ENCODE measurements at regions not wholly inside any gene's neighbourhood (a gene's known extent, or its start where the extent isn't known, plus 50 kb on each side); places are given as distances from the start of the nearest gene placed in this dataset.

GRCh38 chr2:221347471-221347870, 224.6 kb downstream of the EPHA4 start:
- no peak overlapping the region for H2AFZ ChIP-seq (ENCODE audit: low read depth, low read length)
- 74% methylated on average over 2 of the region's 2 CpGs for WGBS
- no peak overlapping the region for H3K4me3 ChIP-seq (ENCODE audit: insufficient read depth in 1 of 2, low read depth in 1 of 2, low read length in 2 of 2)
- no peak overlapping the region for H3K23ac ChIP-seq (ENCODE audit: low read length in 2 of 2)
- no peaks in the 10 kb centered on the region for H3K4me1 ChIP-seq (ENCODE audit: control insufficient read depth, insufficient read depth, low read depth, low read length)
- H3K14ac ChIP-seq (ENCODE audit: low read length in 2 of 2): no peak overlapping the region
- no peak overlapping the region for H2AK5ac ChIP-seq (ENCODE audit: low read length, severe bottlenecking)
- H3K27me3 ChIP-seq (ENCODE audit: control insufficient read depth in 1 of 2, insufficient read depth in 1 of 2, low read length in 2 of 2): no peaks in the 10 kb centered on the region
- peak; percentile 9 for DNase-seq
- no peaks in the 10 kb centered on the region for H3K9me3 ChIP-seq (ENCODE audit: control insufficient read depth, low read length)
- H2BK12ac ChIP-seq (ENCODE audit: low read length in 2 of 2): no peak overlapping the region
- no peak overlapping the region for H3K4ac ChIP-seq (ENCODE audit: low read depth in 1 of 2, low read length in 2 of 2)
- no peak overlapping the region for H3K9ac ChIP-seq (ENCODE audit: low read length)
- H3K18ac ChIP-seq (ENCODE audit: low read depth in 1 of 2, low read length in 2 of 2): no peak overlapping the region
- H3K27ac ChIP-seq (ENCODE audit: low read length, poor library complexity, severe bottlenecking): no peak overlapping the region
- H2BK5ac ChIP-seq (ENCODE audit: low read depth, low read length, poor library complexity, severe bottlenecking): no peak overlapping the region
- H4K8ac ChIP-seq (ENCODE audit: low read length): no peak overlapping the region
- no peak overlapping the region for H2BK15ac ChIP-seq (ENCODE audit: low read depth, poor library complexity, severe bottlenecking)
- H4K91ac ChIP-seq (ENCODE audit: low read length): no peak overlapping the region
- H3K4me2 ChIP-seq (ENCODE audit: low read length, poor library complexity, severe bottlenecking): no peak overlapping the region
- H2BK120ac ChIP-seq (ENCODE audit: low read depth, low read length): no peak overlapping the region
- no peaks in the 10 kb centered on the region for H3K79me1 ChIP-seq (replicated peaks; ENCODE audit: low read length, poor library complexity, severe bottlenecking)
- no peaks in the 10 kb centered on the region for H3K36me3 ChIP-seq (ENCODE audit: control insufficient read depth in 1 of 2, insufficient read depth in 2 of 2, low read depth in 1 of 2, low read length in 2 of 2)

DNA sequence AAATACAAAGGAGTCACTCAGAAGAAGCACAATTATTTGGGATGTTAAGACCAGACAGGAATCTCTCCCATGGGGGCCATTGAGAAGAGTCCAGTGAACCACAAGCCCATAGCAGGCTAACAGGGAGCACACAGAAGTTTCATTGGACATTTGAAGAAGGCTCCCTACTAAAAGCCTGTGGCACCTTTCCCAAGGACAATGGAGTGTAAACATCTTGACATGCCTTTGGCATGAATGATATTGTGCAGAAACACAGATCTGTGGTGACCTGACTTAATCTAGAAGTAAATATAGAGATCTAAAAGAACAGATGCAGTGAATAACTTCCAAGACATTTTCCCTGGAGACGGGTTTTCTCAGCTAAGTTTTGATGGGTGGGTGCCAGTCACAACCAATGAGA, 221.5 kb downstream of the EPHA4 start:
- Histone ChIP-seq H3K4me1 (ENCODE audit: control insufficient read depth, insufficient read depth, low read depth, low read length) (no peaks in the 10 kb centered on the region), H3K9ac (ENCODE audit: low read length) (no peak overlapping the region), H3K4ac (ENCODE audit: low read depth in 1 of 2, low read length in 2 of 2) (no peak overlapping the region), H3K4me2 (ENCODE audit: low read length, poor library complexity, severe bottlenecking) (no peak overlapping the region), H4K91ac (ENCODE audit: low read length) (no peak overlapping the region), H2BK12ac (ENCODE audit: low read length in 2 of 2) (no peak overlapping the region), H3K9me3 (ENCODE audit: control insufficient read depth, low read length) (no peaks in the 10 kb centered on the region), H2AK5ac (ENCODE audit: low read length, severe bottlenecking) (no peak overlapping the region), H2AFZ (ENCODE audit: low read depth, low read length) (no peak overlapping the region), H3K18ac (ENCODE audit: low read depth in 1 of 2, low read length in 2 of 2) (no peak overlapping the region), H2BK5ac (ENCODE audit: low read depth, low read length, poor library complexity, severe bottlenecking) (no peak overlapping the region), H2BK120ac (ENCODE audit: low read depth, low read length) (no peak overlapping the region), H3K4me3 (ENCODE audit: insufficient read depth in 1 of 2, low read depth in 1 of 2, low read length in 2 of 2) (no peak overlapping the region), H3K14ac (ENCODE audit: low read length in 2 of 2) (no peak overlapping the region), H2BK15ac (ENCODE audit: low read depth, poor library complexity, severe bottlenecking) (no peak overlapping the region), H3K27ac (ENCODE audit: low read length, poor library complexity, severe bottlenecking) (no peak overlapping the region), H3K79me1 (replicated peaks; ENCODE audit: low read length, poor library complexity, severe bottlenecking) (no peaks in the 10 kb centered on the region), H3K23ac (ENCODE audit: low read length in 2 of 2) (no peak overlapping the region), H4K8ac (ENCODE audit: low read length) (no peak overlapping the region), H3K27me3 (ENCODE audit: control insufficient read depth in 1 of 2, insufficient read depth in 1 of 2, low read length in 2 of 2) (no peaks in the 10 kb centered on the region), H3K36me3 (ENCODE audit: control insufficient read depth in 1 of 2, insufficient read depth in 2 of 2, low read depth in 1 of 2, low read length in 2 of 2) (no peaks in the 10 kb centered on the region)
- no CpG with 5 or more reads among the region's 1 CpG for WGBS
- peak; percentile 5 for DNase-seq

GRCh38 chr2:221353201-221353600, 218.9 kb downstream of the EPHA4 start:
- Histone ChIP-seq H2BK120ac (ENCODE audit: low read depth, low read length) (no peak overlapping the region), H3K4me2 (ENCODE audit: low read length, poor library complexity, severe bottlenecking) (no peak overlapping the region), H2AFZ (ENCODE audit: low read depth, low read length) (no peak overlapping the region), H3K4me1 (ENCODE audit: control insufficient read depth, insufficient read depth, low read depth, low read length) (no peaks in the 10 kb centered on the region), H3K36me3 (ENCODE audit: control insufficient read depth in 1 of 2, insufficient read depth in 2 of 2, low read depth in 1 of 2, low read length in 2 of 2) (no peaks in the 10 kb centered on the region), H3K4me3 (ENCODE audit: insufficient read depth in 1 of 2, low read depth in 1 of 2, low read length in 2 of 2) (no peak overlapping the region), H3K27ac (ENCODE audit: low read length, poor library complexity, severe bottlenecking) (no peak overlapping the region), H2BK5ac (ENCODE audit: low read depth, low read length, poor library complexity, severe bottlenecking) (no peak overlapping the region), H4K8ac (ENCODE audit: low read length) (no peak overlapping the region), H2BK15ac (ENCODE audit: low read depth, poor library complexity, severe bottlenecking) (no peak overlapping the region), H3K9me3 (ENCODE audit: control insufficient read depth, low read length) (no peaks in the 10 kb centered on the region), H2AK5ac (ENCODE audit: low read length, severe bottlenecking) (no peak overlapping the region), H3K18ac (ENCODE audit: low read depth in 1 of 2, low read length in 2 of 2) (no peak overlapping the region), H4K91ac (ENCODE audit: low read length) (no peak overlapping the region), H3K4ac (ENCODE audit: low read depth in 1 of 2, low read length in 2 of 2) (no peak overlapping the region), H3K23ac (ENCODE audit: low read length in 2 of 2) (no peak overlapping the region), H2BK12ac (ENCODE audit: low read length in 2 of 2) (no peak overlapping the region), H3K9ac (ENCODE audit: low read length) (no peak overlapping the region), H3K14ac (ENCODE audit: low read length in 2 of 2) (no peak overlapping the region), H3K27me3 (ENCODE audit: control insufficient read depth in 1 of 2, insufficient read depth in 1 of 2, low read length in 2 of 2) (no peaks in the 10 kb centered on the region), H3K79me1 (replicated peaks; ENCODE audit: low read length, poor library complexity, severe bottlenecking) (no peaks in the 10 kb centered on the region)
- no peak for DNase-seq
- 100% methylated on average over 1 of the region's 4 CpGs for WGBS

GRCh38 chr2:221360312-221360711, 211.8 kb downstream of the EPHA4 start:
- H3K14ac ChIP-seq (ENCODE audit: low read length in 2 of 2): no peak overlapping the region
- no peaks in the 10 kb centered on the region for H3K36me3 ChIP-seq (ENCODE audit: control insufficient read depth in 1 of 2, insufficient read depth in 2 of 2, low read depth in 1 of 2, low read length in 2 of 2)
- no peak overlapping the region for H3K4me2 ChIP-seq (ENCODE audit: low read length, poor library complexity, severe bottlenecking)
- no peak overlapping the region for H4K8ac ChIP-seq (ENCODE audit: low read length)
- no peak overlapping the region for H3K18ac ChIP-seq (ENCODE audit: low read depth in 1 of 2, low read length in 2 of 2)
- H3K9ac ChIP-seq (ENCODE audit: low read length): no peak overlapping the region
- no peak for DNase-seq
- no peak overlapping the region for H2BK5ac ChIP-seq (ENCODE audit: low read depth, low read length, poor library complexity, severe bottlenecking)
- H2AFZ ChIP-seq (ENCODE audit: low read depth, low read length): no peak overlapping the region
- H2BK12ac ChIP-seq (ENCODE audit: low read length in 2 of 2): no peak overlapping the region
- H3K27ac ChIP-seq (ENCODE audit: low read length, poor library complexity, severe bottlenecking): no peak overlapping the region
- 96% methylated on average over 2 of the region's 3 CpGs for WGBS
- no peak overlapping the region for H2BK120ac ChIP-seq (ENCODE audit: low read depth, low read length)
- H3K9me3 ChIP-seq (ENCODE audit: control insufficient read depth, low read length): no peaks in the 10 kb centered on the region
- no peak overlapping the region for H2AK5ac ChIP-seq (ENCODE audit: low read length, severe bottlenecking)
- no peaks in the 10 kb centered on the region for H3K27me3 ChIP-seq (ENCODE audit: control insufficient read depth in 1 of 2, insufficient read depth in 1 of 2, low read length in 2 of 2)
- H3K4me3 ChIP-seq (ENCODE audit: insufficient read depth in 1 of 2, low read depth in 1 of 2, low read length in 2 of 2): no peak overlapping the region
- no peak overlapping the region for H2BK15ac ChIP-seq (ENCODE audit: low read depth, poor library complexity, severe bottlenecking)
- no peak overlapping the region for H4K91ac ChIP-seq (ENCODE audit: low read length)
- no peak overlapping the region for H3K23ac ChIP-seq (ENCODE audit: low read length in 2 of 2)
- H3K4me1 ChIP-seq (ENCODE audit: control insufficient read depth, insufficient read depth, low read depth, low read length): no peaks in the 10 kb centered on the region
- no peak overlapping the region for H3K4ac ChIP-seq (ENCODE audit: low read depth in 1 of 2, low read length in 2 of 2)
- H3K79me1 ChIP-seq (replicated peaks; ENCODE audit: low read length, poor library complexity, severe bottlenecking): no peaks in the 10 kb centered on the region

All from mesenchymal stem cell (in vitro differentiated cells and primary cell).